HG03575 (cell line): ENCODE measurements at regions not wholly inside any gene's neighbourhood (a gene's known extent, or its start where the extent isn't known, plus 50 kb on each side); places are given as distances from the start of the nearest gene placed in this dataset.

Experiments used
- ATAC-seq: cut with Tn5 transposase; IDR thresholded peaks from one replicate; pipeline ENCODE4 v1.9.1; 2021; ENCODE audit not compliant: unreplicated experiment, insufficient number of reproducible peaks, low FRiP score; ENCODE audit errors: extremely low read depth

DNA sequence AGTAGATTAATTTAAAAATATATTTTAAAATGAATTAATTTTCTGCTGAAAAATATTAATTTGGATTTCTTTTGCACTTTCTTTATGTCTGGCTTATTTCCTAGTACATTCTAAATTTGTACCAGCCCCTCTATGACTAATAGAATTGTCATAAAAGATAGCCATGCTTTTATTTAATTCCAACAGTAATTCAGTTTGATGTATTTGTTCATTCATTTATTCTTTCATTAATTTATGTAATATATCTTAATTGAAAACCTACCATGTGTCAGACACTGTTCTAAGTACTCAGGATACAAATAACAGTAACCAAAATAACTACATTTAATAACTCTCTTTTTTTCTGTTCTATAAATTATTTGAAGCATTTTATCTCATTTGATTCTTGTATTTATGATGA lies 264.0 kb upstream of the CCDC179 start:
- ATAC-seq = no peak

DNA sequence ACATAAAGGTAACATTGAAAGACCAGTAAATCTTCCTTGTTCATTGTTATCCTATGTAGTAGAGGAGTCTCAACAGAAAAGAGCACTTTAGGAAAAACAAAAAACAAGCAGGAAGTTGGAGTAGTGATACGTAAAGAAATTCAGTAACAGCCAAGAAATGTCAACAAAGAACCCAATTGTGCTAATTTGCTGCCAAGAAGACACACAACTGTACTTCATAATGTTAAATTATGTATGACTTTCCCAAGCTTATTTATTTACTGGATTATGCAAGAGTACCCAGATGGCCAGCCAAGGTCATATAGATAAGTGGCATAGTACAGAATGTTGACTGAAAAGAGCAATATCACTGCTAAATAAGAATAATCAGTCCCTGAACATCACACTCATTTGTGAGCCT lies 264.7 kb upstream of the CCDC179 start:
- ATAC-seq = no peak

- no peak for ATAC-seq
These were observed 267.4 kb upstream of the CCDC179 start for GRCh38 chr11:23127706-23128105.

GRCh38 chr11:23134627-23135026 lies 274.4 kb upstream of the CCDC179 start:
- ATAC-seq = no peak

DNA sequence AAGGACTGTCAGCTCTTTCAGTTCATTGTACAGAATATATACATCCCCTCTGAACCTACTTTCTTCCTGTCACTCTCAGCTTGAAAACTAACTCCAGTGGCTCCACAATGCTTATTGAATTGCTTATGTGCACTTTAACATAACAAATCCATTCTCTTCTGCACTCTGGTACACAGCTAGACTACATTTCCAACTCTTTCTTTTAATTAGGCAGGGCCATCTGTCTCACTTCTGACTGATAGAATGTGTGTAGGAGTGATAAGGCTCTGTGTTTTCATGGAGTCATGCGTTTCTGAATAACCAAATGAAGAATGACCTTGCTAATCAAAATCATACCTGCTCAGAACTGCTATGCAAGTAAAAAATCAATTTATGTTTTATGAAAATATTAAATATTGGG lies 278.5 kb upstream of the CCDC179 start:
- no peak for ATAC-seq

GRCh38 chr11:23143022-23143421 lies 282.7 kb upstream of the CCDC179 start:
- no peak for ATAC-seq

GRCh38 chr11:23151819-23152218 lies 291.5 kb upstream of the CCDC179 start:
- ATAC-seq = no peak

- no peak for ATAC-seq
These were observed 295.2 kb upstream of the CCDC179 start for GRCh38 chr11:23155503-23155902.

DNA sequence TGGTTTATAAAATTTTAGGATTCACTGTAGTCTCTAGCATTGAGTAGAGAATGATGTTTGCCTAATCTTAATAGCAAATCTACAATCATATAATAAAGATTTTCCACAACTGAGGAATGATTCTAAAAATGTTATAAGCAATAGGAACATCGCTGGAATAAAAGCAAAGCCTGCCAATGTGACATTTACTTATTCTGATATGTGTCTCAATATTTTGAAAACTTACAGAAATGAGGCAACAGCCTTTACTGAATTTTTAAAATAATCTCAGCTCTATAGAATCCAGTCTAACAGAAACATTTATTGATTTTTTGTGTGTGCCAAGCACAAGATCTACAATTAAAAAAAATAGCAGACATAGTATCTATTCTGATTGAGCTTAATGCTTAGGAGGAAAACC lies 303.7 kb upstream of the CCDC179 start:
- no peak for ATAC-seq

GRCh38 chr11:23166376-23166775 lies 306.1 kb upstream of the CCDC179 start:
- no peak for ATAC-seq

DNA sequence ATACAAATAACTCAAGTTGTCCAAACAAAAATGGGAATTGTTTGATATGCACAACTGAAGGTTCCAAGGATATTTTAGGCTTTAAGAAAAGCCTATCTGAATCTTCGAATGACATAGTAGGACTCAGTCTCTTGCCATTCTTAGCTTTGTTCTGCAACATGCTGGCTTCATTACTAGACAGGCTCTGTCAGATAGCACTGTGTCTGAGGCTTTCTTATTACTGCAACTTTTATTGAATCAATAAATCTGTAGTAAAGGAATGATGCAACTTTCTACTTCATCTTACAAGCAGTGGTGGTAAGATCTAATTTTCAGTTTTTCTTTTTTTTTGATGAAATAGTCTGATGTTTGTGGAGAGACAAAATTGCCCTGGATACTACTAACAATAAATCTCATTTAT lies 319.3 kb upstream of the CCDC179 start:
- ATAC-seq = no peak

DNA sequence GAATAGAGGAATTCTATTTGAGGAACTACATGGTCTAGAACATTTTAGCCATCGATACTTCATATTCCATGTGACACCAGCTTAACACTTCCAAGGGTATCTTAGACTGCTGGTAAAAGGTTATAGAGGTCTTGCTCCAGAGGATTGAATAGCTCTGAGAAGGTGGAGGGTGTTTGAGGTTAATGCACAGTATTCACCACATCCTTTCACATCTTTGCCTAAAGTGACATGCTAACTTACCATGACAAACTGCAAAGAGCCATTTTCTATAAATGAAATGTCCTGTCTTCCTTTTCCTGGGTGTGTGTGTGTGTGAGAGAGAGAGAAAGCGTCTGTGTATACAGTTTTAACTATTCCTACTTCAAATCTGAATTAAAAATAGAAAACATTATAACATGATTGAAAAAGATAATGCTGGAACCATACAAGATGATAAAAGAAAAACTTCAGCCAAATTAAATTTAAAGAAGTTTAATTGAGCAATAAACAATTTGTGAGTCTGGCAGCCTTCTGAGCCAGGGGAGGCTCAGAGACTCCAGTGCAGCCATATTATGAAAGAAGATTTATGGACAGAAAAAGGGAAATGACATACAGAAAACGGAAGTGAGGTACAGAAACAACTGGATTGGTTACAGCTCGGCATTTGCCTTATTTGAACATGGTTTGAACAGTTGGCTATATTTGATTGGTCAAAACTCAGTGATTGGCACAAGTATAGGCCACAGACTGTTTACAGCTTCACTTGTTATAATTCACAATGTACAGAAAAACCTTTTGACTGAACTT lies 320.9 kb upstream of the CCDC179 start:
- no peak for ATAC-seq

DNA sequence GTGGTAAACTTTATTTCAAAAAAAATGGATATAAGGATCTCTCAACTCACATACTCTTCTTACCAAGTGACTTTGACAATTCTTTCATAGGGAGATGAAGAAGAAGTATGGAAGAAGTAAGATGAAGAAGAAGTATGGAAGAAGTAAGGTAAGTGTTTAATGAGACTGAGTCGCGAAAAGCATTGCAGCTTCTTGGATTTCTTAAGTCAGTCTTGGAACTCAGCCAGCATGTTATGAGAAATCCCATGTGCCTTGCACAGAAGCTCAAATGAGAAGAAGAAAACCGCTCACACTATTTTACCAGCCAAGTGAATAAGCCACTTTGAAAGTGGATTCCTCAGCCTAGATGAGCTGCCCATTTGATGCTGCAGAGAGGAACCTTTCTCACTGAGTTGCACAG lies 332.0 kb upstream of the CCDC179 start:
- no peak for ATAC-seq

- no peak for ATAC-seq
These were observed 341.8 kb upstream of the CCDC179 start for GRCh38 chr11:23201936-23202522.

- ATAC-seq = no peak
These were observed 342.3 kb upstream of the CCDC179 start for GRCh38 chr11:23202611-23203010.

DNA sequence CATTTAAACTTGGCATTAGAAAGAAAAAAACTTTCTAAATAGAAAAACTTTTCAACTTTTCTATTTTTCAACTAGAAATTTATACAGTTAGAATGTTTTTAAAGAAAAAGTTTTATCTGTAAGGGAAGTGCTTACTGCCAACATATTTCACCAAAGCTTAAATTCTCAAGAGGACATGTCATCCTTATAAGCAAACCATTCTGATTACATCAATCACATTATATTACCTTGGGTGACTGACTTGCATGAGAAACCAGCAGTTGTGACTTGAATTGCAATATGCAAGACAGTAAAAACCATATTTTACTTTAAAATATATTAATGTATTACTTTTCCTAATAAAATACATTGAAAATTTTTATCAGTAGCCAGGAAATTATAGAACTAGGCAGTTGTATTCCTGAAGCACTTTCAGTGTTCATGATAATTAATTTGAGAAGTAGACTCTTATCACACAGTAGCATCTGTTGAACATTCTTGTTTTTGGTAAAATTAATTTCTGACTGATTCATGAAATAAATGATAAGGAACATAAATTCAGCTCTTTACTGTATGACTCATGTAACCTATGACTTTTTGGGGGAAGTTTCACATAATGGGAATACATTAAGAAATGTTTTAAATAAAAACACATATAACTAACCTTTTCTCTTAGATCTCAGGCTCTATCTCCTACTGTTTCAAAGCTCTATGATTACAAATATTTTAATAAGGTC lies 345.0 kb upstream of the CCDC179 start:
- no peak for ATAC-seq

DNA sequence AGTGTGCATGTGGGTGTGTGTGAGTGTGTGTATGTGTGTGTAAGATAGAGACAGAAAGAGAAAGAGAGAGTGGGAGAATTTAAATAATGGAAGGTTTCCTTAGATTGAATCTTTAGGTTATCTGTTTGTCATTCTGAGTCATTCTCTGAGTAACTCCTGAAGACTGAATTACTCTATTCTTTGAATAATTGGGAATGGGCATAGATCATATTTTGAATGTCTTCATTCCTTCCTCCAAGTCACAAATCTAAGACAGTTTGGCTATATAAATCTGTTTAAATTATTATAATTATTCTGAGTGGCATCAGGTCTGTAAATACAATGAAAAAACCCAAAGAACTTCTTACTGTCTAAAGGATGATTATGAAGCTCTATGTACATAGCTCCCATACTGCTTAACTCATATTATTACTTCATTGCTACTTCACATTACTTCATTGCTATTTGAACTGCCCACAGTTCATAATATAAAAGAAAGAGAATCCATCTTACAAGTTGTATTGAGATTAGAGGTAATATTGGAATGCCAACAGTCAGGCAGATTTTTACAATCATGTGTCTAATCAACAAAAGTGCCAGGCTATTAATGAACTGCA lies 346.6 kb upstream of the CCDC179 start:
- ATAC-seq = no peak

GRCh38 chr11:23211221-23211620 lies 350.9 kb upstream of the CCDC179 start:
- no peak for ATAC-seq

GRCh38 chr11:23212807-23213206 lies 352.5 kb upstream of the CCDC179 start:
- ATAC-seq = no peak

DNA sequence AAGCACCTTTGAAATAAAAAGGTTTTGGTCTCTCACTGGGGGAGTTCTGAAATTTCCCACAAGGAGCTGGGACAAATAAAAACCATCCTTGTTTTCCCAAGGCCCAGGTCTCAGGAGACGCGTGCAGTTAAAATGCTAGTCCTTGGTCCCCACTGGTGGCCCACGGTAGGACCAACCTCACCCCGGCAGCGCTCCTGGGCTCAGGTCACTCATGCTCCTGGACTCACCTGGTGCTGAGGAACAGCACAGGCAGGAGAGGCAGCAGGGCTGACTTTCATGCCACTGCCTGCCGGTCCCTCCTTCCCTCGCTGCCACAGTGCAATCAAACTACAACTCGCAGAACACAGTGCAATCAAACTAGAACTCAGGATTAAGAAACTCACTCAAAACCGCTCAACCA lies 356.8 kb upstream of the CCDC179 start:
- ATAC-seq = no peak
